ENCODE measurements at regions not wholly inside any gene's neighbourhood (a gene's known extent, or its start where the extent isn't known, plus 50 kb on each side); places are given as distances from the start of the nearest gene placed in this dataset.

GRCh38 chr3:106936337-106936736 is 440.9 kb upstream of the CCDC54 start:
- TF ChIP-seq EZH2phosphoT487 (IDR thresholded peaks at IDR 0.05; ENCODE audit: unreplicated experiment) (no peak), CTCF (conservative IDR thresholded peaks at IDR 0.05; ENCODE audit: low read depth in 2 of 2) (no peak), EZH2 (IDR thresholded peaks at IDR 0.05; ENCODE audit: low read depth, unreplicated experiment) (no peak), POLR2AphosphoS5 (IDR thresholded peaks at IDR 0.05; ENCODE audit: low read depth) (no peak), REST (IDR thresholded peaks at IDR 0.05; ENCODE audit: unreplicated experiment) (no peak), ZNF462 (CRISPR knock-in tag; IDR thresholded peaks at IDR 0.05) (no peak), STAT1 (IDR thresholded peaks at IDR 0.05; ENCODE audit: unreplicated experiment) (no peak)

All from GM23338 (cell line).